Epithelial cell of esophagus (primary cell): ENCODE measurements at regions not wholly inside any gene's neighbourhood (a gene's known extent, or its start where the extent isn't known, plus 50 kb on each side); places are given as distances from the start of the nearest gene placed in this dataset.

Experiments
- DNase-seq: peaks from one replicate; pipeline ENCODE4 v3.0.0; 2010; ENCODE audit warnings: low read depth
- H3K4me3 ChIP-seq: 2 replicates; pipeline ENCODE4 v1.5.1; 2011; ENCODE audit warnings: mild to moderate bottlenecking, low read length, control low read depth
- TF ChIP-seq, protein P1 (sequence below): IDR thresholded peaks from 2 replicates; pipeline ENCODE4 v1.5.1; 2011; ENCODE audit warnings: low read depth, mild to moderate bottlenecking, low read length, control low read depth, inconsistent platforms; ENCODE audit not compliant: insufficient read depth; ENCODE audit errors: missing control alignments

DNA sequence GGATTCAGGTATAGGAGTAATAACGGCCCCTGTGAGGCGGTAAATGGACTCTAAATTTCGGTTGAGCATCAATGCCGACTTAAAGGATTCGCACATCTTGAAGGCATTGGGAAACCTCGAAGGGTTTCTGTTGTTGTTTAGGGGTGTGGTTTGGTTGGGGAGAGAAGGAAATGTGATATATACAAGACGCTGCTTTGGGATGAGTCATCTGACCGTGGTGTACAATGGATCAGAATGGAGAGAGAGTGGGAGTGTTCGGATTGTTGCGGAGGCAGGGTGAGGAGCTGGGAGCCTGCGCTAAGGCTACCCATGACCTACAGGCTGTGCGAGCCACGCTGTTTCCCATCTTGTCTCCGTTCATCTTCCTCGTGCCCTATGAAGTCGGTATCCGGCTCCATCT is 60.4 kb upstream of the ERCC6L2 start:
- H3K4me3 ChIP-seq = no peak overlapping the region
- TF ChIP-seq, protein P1, sequence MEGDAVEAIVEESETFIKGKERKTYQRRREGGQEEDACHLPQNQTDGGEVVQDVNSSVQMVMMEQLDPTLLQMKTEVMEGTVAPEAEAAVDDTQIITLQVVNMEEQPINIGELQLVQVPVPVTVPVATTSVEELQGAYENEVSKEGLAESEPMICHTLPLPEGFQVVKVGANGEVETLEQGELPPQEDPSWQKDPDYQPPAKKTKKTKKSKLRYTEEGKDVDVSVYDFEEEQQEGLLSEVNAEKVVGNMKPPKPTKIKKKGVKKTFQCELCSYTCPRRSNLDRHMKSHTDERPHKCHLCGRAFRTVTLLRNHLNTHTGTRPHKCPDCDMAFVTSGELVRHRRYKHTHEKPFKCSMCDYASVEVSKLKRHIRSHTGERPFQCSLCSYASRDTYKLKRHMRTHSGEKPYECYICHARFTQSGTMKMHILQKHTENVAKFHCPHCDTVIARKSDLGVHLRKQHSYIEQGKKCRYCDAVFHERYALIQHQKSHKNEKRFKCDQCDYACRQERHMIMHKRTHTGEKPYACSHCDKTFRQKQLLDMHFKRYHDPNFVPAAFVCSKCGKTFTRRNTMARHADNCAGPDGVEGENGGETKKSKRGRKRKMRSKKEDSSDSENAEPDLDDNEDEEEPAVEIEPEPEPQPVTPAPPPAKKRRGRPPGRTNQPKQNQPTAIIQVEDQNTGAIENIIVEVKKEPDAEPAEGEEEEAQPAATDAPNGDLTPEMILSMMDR = no peak
- DNase-seq = peak; percentile 15

DNA sequence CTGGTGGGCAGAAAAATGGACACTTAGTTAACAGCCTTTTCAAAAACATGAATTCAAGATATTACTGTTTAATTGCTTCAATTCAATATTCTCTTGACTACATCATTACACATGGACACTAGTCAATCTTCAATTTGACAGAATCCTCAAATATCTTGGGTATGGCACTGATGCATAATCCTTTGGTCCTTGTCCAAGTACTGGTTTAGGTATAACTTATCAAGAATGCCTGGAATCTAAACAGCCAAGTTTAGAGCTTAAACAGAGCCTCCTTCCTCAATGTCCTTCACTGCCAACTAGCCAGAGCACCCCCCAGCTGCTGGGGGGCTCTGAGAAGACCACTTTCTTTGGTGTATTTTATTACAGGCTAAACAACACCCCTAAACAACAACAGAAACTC is 61.6 kb upstream of the ERCC6L2 start:
- H3K4me3 ChIP-seq = no peak overlapping the region
- no peak for DNase-seq
- TF ChIP-seq, protein P1 = no peak

DNA sequence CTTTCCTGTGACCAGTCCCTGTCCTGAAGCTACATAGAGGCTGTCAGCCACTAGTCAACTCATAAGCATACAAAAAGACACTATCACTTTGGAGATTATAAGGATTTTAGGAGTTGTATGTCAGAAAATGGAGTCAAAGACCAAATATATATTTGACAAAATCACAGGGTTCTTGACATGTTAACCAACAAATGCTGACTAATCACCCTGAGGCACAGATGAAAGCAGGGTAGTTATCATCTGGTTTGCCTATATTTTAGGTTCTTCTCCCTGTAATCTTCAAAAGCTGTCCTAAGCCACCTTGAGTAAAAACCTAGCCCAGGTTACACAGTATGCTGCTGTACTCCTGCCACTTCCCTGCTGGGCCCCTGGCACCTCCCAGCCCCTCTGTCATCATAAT is 64.7 kb upstream of the ERCC6L2 start:
- H3K4me3 ChIP-seq = no peak overlapping the region
- TF ChIP-seq, protein P1 = no peak
- peak; percentile 26 for DNase-seq

DNA sequence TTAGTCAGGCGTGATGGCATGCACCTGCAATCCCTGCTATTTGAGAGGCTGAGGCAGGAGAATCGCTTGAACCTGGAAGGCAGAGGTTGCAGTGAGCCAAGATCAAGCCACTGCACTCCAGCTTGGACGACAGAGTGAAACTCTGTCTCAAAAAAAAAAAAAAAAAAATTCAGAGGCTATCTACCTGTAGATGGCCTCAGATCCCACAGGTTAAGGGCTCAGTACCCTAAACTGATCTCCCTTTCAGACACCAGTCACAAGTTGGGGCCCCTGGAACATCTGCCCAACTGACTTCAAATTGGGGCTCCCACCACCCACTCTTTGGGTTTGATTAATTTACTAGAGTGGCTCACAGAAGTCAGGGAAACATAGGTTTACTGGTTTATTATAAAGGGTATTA is 65.4 kb upstream of the ERCC6L2 start:
- H3K4me3 ChIP-seq = no peak overlapping the region
- no peak for DNase-seq
- TF ChIP-seq, protein P1 = no peak

DNA sequence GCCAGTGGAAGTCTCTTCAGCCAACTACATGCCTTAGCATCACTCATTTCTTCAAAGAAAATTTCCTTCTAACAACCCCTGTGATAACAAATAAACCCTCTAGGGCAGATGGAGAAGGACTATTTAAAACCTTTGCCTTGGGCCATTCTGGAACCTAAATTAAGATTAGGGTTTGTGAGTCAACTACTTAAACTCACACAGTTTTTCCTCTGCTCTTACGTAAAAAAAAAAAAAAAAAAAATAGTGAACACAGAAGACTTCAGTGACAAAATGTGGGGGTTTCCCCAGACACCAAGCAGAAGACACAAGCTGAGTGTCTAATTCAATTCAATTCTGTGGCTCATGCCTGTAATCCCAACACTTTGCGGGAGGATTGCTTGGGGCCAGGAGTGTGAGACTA is 65.8 kb upstream of the ERCC6L2 start:
- DNase-seq = no peak
- no peak overlapping the region for H3K4me3 ChIP-seq
- TF ChIP-seq, protein P1 = no peak

DNA sequence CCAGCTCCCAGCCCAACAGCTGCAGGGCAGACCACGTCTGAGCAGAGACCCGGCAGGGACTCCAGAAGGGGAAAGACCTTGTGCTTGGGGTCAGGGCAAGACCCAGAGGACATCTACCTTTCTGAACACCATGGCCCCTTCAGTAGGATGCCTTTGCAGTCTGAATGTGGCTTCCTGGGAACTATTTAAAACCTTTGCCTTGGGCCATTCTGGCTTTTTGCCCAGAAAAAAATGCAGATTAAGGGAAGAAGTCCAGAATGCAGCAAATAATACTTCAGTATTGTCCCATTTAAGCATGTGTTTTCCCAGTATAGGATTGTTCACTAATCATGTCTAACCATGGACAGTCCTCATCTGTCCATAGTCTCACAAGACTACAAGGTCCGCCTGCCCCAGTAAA is 67.5 kb upstream of the ERCC6L2 start:
- TF ChIP-seq, protein P1 = no peak
- peak; percentile 14 for DNase-seq
- no peak overlapping the region for H3K4me3 ChIP-seq

DNA sequence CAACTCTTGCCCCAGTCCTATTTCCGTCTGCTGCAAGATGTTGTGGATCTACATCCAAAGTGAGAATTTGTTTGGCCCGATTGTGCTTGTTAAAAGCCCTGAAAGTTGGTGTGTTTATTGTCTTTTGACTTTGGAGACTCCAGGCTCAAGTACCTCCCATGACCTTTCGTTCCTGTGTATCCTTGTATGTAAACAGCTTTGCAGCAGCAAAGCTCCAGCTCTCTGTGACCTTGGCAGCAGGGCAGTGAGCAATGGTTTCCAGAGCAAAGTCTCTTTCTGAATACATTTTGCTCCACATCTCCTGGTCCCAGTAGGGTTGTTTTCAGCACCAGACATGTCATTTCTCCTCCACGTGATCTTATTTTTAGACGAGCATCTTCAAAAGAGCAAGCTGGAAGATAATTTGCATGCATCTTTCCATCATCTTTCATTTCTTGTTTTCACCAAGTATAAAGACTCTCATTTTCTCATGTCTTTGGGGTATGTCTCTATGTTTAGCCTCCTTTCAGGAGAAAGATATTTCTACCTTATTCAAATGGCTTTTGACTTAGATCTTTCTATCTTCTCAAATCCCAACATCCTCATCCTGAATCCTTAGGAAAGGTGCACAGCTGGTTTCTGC is 68.1 kb upstream of the ERCC6L2 start:
- no peak for DNase-seq
- TF ChIP-seq, protein P1 = no peak
- H3K4me3 ChIP-seq = no peak overlapping the region
